ENCODE measurements at regions not wholly inside any gene's neighbourhood (a gene's known extent, or its start where the extent isn't known, plus 50 kb on each side); places are given as distances from the start of the nearest gene placed in this dataset.

DNA sequence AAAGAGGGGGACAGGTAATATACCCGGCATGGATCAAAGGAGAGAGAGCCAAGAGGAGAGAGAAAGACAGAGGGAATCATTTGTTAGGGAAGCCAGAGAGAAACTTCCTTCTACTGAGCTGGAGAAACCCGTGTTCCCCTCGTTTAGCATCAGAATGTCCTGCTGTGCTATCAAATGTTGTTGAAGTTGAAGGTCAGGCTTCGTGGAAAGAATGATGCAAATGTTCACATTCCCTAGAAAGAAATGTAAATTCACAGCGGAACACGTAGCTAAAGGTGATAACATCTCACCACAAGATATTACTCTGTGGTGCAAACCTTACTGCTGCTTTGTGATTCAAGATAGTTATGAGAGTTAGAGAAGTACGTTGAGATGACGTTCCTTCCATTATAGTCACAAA, 258.1 kb downstream of the LNPK start:
- H3K27me3 ChIP-seq = no peaks in the 10 kb centered on the region
- H3K27ac ChIP-seq = no peak overlapping the region
- DNase-seq (no peak), ATAC-seq (ENCODE audit: low FRiP score in 2 of 2) (no peak)
- H3K9me3 ChIP-seq = no peaks in the 10 kb centered on the region
- no peaks in the 10 kb centered on the region for H3K4me1 ChIP-seq
- WGBS, 2 donors = 56 to 60% methylated on average over 8 of the region's 8 CpGs
- TF ChIP-seq, protein P1, sequence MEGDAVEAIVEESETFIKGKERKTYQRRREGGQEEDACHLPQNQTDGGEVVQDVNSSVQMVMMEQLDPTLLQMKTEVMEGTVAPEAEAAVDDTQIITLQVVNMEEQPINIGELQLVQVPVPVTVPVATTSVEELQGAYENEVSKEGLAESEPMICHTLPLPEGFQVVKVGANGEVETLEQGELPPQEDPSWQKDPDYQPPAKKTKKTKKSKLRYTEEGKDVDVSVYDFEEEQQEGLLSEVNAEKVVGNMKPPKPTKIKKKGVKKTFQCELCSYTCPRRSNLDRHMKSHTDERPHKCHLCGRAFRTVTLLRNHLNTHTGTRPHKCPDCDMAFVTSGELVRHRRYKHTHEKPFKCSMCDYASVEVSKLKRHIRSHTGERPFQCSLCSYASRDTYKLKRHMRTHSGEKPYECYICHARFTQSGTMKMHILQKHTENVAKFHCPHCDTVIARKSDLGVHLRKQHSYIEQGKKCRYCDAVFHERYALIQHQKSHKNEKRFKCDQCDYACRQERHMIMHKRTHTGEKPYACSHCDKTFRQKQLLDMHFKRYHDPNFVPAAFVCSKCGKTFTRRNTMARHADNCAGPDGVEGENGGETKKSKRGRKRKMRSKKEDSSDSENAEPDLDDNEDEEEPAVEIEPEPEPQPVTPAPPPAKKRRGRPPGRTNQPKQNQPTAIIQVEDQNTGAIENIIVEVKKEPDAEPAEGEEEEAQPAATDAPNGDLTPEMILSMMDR (IDR thresholded peaks at IDR 0.05) = no peak
- TF ChIP-seq POLR2A (IDR thresholded peaks at IDR 0.05) = no peak
- TF ChIP-seq POLR2AphosphoS5 (IDR thresholded peaks at IDR 0.05) = no peak
- TF ChIP-seq EP300 (IDR thresholded peaks at IDR 0.05) = no peak
- no peak overlapping the region for H3K4me3 ChIP-seq
- H3K36me3 ChIP-seq = no peaks in the 10 kb centered on the region

DNA sequence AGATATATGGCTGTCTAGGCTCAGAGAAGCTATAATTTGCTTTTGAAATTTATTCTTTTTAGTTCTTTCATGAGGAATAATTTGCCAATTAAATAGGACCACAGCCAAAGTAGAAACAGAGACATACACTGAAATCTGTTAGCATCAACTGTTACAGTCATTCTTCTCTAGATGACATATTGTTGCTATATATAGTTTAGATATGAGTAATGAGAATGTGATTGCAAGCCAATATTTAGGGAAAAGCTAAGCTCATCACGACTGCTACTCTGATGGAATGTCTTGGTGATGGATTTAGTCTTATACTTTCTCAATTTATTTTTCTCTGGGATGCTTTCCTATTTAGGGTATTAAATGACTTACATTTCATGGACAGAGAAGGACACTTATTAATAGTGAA, 259.1 kb downstream of the LNPK start:
- DNase-seq (no peak), ATAC-seq (ENCODE audit: low FRiP score in 2 of 2) (no peak)
- no peak overlapping the region for H3K4me3 ChIP-seq
- TF ChIP-seq, protein P1 (IDR thresholded peaks at IDR 0.05) = no peak
- no peak for TF ChIP-seq POLR2AphosphoS5 (IDR thresholded peaks at IDR 0.05)
- TF ChIP-seq POLR2A (IDR thresholded peaks at IDR 0.05) = no peak
- no peak for TF ChIP-seq EP300 (IDR thresholded peaks at IDR 0.05)
- H3K36me3 ChIP-seq = no peaks in the 10 kb centered on the region
- H3K27me3 ChIP-seq = no peaks in the 10 kb centered on the region
- H3K27ac ChIP-seq = no peak overlapping the region
- 42 to 54% methylated on average over 1 of the region's 1 CpG for WGBS, 2 donors
- no peaks in the 10 kb centered on the region for H3K4me1 ChIP-seq
- H3K9me3 ChIP-seq = no peaks in the 10 kb centered on the region

DNA sequence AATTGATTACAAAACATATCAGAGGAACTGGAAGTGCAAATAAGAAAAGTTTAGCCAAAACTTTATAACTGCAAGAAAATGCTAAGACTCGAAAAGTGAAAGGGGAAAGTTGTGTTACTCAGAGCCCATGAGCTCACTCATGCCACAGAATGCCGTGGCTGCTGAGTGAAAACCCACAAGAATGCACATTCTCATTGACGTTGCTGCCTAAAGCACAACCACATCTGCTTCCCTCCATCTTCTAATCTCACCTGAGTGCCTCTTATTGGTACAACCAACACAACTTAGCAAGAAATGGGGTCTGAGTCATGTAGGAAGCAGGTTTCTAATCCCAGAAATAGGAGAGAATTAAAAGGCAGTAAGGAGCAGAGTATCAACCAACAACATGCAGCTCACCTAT, 259.7 kb downstream of the LNPK start:
- WGBS, 2 donors = 82 to 88% methylated on average over 3 of the region's 3 CpGs
- no peaks in the 10 kb centered on the region for H3K27me3 ChIP-seq
- DNase-seq (no peak), ATAC-seq (ENCODE audit: low FRiP score in 2 of 2) (no peak)
- H3K36me3 ChIP-seq = no peaks in the 10 kb centered on the region
- no peaks in the 10 kb centered on the region for H3K4me1 ChIP-seq
- H3K27ac ChIP-seq = no peak overlapping the region
- no peak overlapping the region for H3K4me3 ChIP-seq
- H3K9me3 ChIP-seq = no peaks in the 10 kb centered on the region
- no peak for TF ChIP-seq EP300 (IDR thresholded peaks at IDR 0.05)
- TF ChIP-seq, protein P1 (IDR thresholded peaks at IDR 0.05) = no peak

DNA sequence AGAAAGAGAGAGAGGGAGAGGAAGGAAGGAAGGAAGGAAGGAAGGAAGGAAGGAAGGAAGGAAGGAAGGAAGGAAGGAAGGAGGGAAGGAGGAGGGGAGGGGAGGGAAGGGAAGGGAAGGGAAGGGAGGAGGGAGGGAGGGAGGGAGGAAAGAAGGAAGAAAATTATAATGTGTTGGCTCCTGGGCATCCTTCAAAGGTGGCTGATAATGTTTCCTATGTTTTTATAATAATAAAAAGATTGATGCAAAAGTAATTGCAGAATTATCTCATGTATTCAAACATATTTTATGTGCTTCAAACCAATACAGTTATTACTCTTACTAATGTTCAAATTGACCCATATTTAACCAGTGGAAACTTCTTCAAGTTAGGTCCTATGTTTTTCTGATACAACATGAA, 260.9 kb downstream of the LNPK start:
- H3K36me3 ChIP-seq = no peaks in the 10 kb centered on the region
- TF ChIP-seq POLR2AphosphoS5 (IDR thresholded peaks at IDR 0.05) = no peak
- TF ChIP-seq, protein P1 (IDR thresholded peaks at IDR 0.05) = no peak
- H3K9me3 ChIP-seq = no peaks in the 10 kb centered on the region
- no peak overlapping the region for H3K27ac ChIP-seq
- no peaks in the 10 kb centered on the region for H3K27me3 ChIP-seq
- H3K4me1 ChIP-seq = no peaks in the 10 kb centered on the region
- H3K4me3 ChIP-seq = no peak overlapping the region
- ATAC-seq (ENCODE audit: low FRiP score in 2 of 2) = no peak
- DNase-seq = no peak

DNA sequence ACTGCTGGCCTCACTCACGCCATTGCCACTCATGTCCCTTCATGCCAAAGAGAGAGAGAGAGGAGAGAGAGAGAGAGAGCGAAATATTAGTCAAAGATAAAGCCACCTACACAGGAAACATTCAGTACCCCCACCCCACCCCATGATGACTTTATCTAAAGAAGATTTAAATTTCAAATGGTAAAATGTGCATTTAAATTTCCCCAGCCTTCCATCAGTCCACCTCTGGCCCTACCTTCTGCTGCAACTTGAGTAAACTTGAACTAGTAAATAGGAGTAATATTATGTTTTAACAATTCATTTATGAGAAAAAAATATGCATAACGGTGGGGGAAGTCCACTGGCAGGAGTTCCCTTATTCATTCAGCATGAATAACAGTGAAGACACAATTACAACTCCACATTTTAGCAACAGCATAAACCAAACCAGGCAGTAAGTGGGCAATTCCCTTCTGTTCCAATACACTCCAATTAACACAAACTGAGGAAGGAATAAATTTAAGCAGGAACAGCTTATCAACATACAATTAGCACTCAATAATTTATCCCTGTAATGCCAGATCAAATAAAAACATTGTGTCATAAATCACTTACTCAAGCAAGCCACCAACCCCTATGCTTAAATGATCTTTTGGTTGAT, 264.2 kb downstream of the LNPK start:
- H3K27ac ChIP-seq = no peak overlapping the region
- TF ChIP-seq EP300 (IDR thresholded peaks at IDR 0.05) (no peak), POLR2AphosphoS5 (IDR thresholded peaks at IDR 0.05) (no peak), POLR2A (IDR thresholded peaks at IDR 0.05) (no peak)
- TF ChIP-seq, protein P1 (IDR thresholded peaks at IDR 0.05) = no peak
- no peaks in the 10 kb centered on the region for H3K36me3 ChIP-seq
- no peaks in the 10 kb centered on the region for H3K27me3 ChIP-seq
- 53 to 73% methylated on average over 3 of the region's 3 CpGs for WGBS, 2 donors
- H3K4me1 ChIP-seq = no peaks in the 10 kb centered on the region
- no peaks in the 10 kb centered on the region for H3K9me3 ChIP-seq
- no peak for DNase-seq
- H3K4me3 ChIP-seq = no peak overlapping the region
- no peak for ATAC-seq (ENCODE audit: low FRiP score in 2 of 2)
